ENCODE measurements at regions not wholly inside any gene's neighbourhood (a gene's known extent, or its start where the extent isn't known, plus 50 kb on each side); places are given as distances from the start of the nearest gene placed in this dataset.

DNA sequence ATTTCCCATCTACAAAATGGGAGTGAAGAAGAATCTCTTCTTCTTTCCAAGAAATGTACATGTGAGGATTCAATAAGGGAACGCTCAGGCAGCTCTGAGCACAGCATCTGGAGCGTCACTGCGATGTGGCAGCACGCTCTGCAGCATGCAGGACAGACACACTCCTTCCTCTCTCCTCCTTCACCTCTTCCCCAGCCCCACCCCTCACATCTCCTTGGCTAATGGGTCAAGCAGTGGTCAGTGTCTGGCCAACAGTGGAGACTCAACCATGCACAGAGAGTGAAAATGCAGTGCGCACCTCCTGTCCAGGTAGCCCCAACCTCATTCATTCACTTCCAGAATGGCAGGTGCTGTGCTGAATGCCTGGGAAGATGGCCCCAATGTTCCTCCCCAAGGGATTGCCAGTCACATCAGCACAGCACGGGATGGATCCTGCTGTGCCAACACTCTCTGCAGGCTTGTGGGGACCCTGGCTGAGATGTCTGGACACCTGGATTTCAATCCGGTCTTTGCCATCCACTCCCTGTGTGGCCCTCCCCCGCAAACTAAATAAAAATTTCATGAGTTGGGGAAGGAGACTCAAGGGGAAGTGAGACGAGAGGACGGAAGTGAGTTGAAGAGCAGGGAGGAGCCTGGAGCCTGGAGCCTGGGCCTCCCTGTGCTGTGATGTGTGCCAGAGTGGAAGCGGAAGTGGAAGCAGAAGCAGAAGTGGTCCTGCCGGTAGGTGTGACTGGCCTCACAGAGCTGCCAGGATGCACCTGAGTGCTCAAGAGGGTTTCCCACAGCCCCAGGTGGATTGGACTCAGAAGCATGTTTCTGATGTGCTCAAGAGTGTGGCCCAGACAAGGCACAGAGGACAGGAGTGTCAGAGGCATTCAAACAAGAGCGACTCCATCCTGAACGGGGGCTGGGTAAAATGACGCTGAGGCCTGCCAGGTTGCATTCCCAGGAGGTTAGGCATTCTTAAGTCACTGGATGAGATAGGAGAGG lies 163.9 kb downstream of the SMAD6 start:
- TF ChIP-seq CTCF (conservative IDR thresholded peaks at IDR 0.05 in 1 of 2, IDR thresholded peaks at IDR 0.05 in 1 of 2; ENCODE audit: extremely low read depth in 1 of 2, insufficient read depth in 1 of 2, low read depth in 1 of 2, low read length in 2 of 2) (no peak), EZH2 (IDR thresholded peaks at IDR 0.05; ENCODE audit: borderline replicate concordance, low read length) (no peak)

Data from mammary epithelial cell (primary cell).